ENCODE measurements at regions not wholly inside any gene's neighbourhood (a gene's known extent, or its start where the extent isn't known, plus 50 kb on each side); places are given as distances from the start of the nearest gene placed in this dataset.

GRCh38 chr4:36740796-36741310 is 459.4 kb downstream of the DTHD1 start:
- Histone ChIP-seq H3K4me3 (replicated peaks in 1 of 3; ENCODE audit: insufficient read depth in 1 of 3, low read depth in 1 of 3, low read length in 3 of 3) (no peak overlapping the region), H3K4me2 (ENCODE audit: insufficient read depth, low read length) (no peak overlapping the region), H3K4me1 (ENCODE audit: control insufficient read depth, extremely low read depth, insufficient read depth, low read length) (no peaks in the 10 kb centered on the region), H3K79me2 (ENCODE audit: control insufficient read depth, insufficient read depth, low read length) (no peaks in the 10 kb centered on the region), H3K9me3 (replicated peaks; ENCODE audit: control insufficient read depth, insufficient read depth, low read length) (peaks cover 2% of the 10 kb centered on the region), H4K20me1 (replicated peaks; ENCODE audit: control insufficient read depth, extremely low read depth, insufficient read depth, low read length) (no peaks in the 10 kb centered on the region), H3K27ac (ENCODE audit: insufficient read depth, low read depth, low read length) (no peak overlapping the region), H3K9me1 (replicated peaks; ENCODE audit: control insufficient read depth, extremely low read depth, insufficient read depth, low read length) (no peaks in the 10 kb centered on the region), H3K27me3 (ENCODE audit: control insufficient read depth in 2 of 2, insufficient read depth in 2 of 2, low read length in 2 of 2) (no peaks in the 10 kb centered on the region), H2AFZ (ENCODE audit: low read depth, low read length) (no peak overlapping the region), H3K36me3 (ENCODE audit: control insufficient read depth in 2 of 2, extremely low read depth in 1 of 2, insufficient read depth in 2 of 2, low read length in 2 of 2) (no peaks in the 10 kb centered on the region), H3K9ac (replicated peaks; ENCODE audit: extremely low read depth, insufficient read depth, low read length) (no peak overlapping the region)
- ChIA-PET CTCF (no interaction called here), POLR2A (no interaction called here)
- TF ChIP-seq, protein P1, sequence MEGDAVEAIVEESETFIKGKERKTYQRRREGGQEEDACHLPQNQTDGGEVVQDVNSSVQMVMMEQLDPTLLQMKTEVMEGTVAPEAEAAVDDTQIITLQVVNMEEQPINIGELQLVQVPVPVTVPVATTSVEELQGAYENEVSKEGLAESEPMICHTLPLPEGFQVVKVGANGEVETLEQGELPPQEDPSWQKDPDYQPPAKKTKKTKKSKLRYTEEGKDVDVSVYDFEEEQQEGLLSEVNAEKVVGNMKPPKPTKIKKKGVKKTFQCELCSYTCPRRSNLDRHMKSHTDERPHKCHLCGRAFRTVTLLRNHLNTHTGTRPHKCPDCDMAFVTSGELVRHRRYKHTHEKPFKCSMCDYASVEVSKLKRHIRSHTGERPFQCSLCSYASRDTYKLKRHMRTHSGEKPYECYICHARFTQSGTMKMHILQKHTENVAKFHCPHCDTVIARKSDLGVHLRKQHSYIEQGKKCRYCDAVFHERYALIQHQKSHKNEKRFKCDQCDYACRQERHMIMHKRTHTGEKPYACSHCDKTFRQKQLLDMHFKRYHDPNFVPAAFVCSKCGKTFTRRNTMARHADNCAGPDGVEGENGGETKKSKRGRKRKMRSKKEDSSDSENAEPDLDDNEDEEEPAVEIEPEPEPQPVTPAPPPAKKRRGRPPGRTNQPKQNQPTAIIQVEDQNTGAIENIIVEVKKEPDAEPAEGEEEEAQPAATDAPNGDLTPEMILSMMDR (IDR thresholded peaks at IDR 0.05; ENCODE audit: extremely low read depth in 1 of 2, insufficient read depth in 1 of 2, low read depth in 1 of 2, low read length in 2 of 2), result no peak
- TF ChIP-seq FOS (IDR thresholded peaks at IDR 0.05; ENCODE audit: borderline replicate concordance, insufficient read depth, low read length) (no peak), GATA2 (IDR thresholded peaks at IDR 0.05; ENCODE audit: insufficient read depth, insufficient read length, low read depth, low read length) (no peak), EZH2 (IDR thresholded peaks at IDR 0.05; ENCODE audit: borderline replicate concordance, low read depth, low read length, severe bottlenecking) (no peak), MAX (IDR thresholded peaks at IDR 0.05; ENCODE audit: insufficient read depth, insufficient read length) (no peak), MYC (IDR thresholded peaks at IDR 0.05; ENCODE audit: low read depth, low read length) (no peak), POLR2AphosphoS5 (IDR thresholded peaks at IDR 0.05; ENCODE audit: insufficient read depth, low read depth, low read length) (no peak), POLR2A (IDR thresholded peaks at IDR 0.05; ENCODE audit: low read depth, low read length) (no peak), JUN (IDR thresholded peaks at IDR 0.05; ENCODE audit: borderline replicate concordance, insufficient read depth, insufficient read length, low read depth) (no peak)
- dilution Hi-C loops (cut with MboI; ENCODE audit: extremely low pct_ligation_motif_present, low sequenced_read_pairs) (no loop called here), intact Hi-C loops (cut with micrococcal nuclease) (no loop called here)
- FAIRE-seq (no peak), DNase-seq (ENCODE audit: low read depth, low spot score) (no peak)
- no TSS peak for BruUV-seq (replicated peaks)
